ENCODE measurements at regions not wholly inside any gene's neighbourhood (a gene's known extent, or its start where the extent isn't known, plus 50 kb on each side); places are given as distances from the start of the nearest gene placed in this dataset.

DNA sequence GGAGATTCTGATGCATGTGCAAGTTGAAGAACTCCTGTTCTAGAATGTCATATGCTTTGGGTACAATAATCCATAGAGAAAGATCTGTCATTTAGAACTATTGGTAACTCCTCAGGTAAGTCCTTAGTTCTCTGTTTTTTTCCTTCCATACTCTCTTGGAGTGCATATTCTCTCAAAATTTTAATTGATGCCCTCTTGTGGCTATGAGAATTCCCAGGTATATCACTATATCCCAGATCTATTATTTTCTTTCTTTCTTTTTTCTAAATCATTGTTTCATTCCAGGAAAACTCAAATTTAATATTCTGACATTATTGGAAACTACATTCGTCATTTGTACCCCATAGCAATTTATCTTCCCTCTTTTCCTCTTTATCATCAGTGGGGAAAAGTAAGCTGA is 485.4 kb downstream of the KLF5 start:
- Histone ChIP-seq H3K4me1 (ENCODE audit: control insufficient read depth, insufficient read depth, low read length) (no peaks in the 10 kb centered on the region), H3K36me3 (ENCODE audit: control insufficient read depth in 2 of 2, insufficient read depth in 1 of 2, low read length in 2 of 2) (no peaks in the 10 kb centered on the region), H3K27ac (ENCODE audit: extremely low read depth, low read depth, low read length) (no peak overlapping the region), H3K9me3 (ENCODE audit: control insufficient read depth, insufficient read depth, low read depth, low read length) (no peaks in the 10 kb centered on the region), H3K4me3 (ENCODE audit: low read depth, low read length) (no peak overlapping the region)
- ChIA-PET POLR2A (no interaction called here), CTCF (interaction anchor here (0.7 kb wide), 1 partner anchor 1087 kb away, joined by 7 read pairs; no protein-coding TSS in a partner anchor)
- TF ChIP-seq ZNF174 (tag by site-specific recombination; IDR thresholded peaks at IDR 0.05) = no peak
- TF ChIP-seq ZNF521 (tag by site-specific recombination; IDR thresholded peaks at IDR 0.05) = no peak
- TF ChIP-seq ZNF37A (tag by site-specific recombination; IDR thresholded peaks at IDR 0.05) = no peak
- TF ChIP-seq ZNF654 (tag by site-specific recombination; IDR thresholded peaks at IDR 0.05; ENCODE audit: low read depth) = no peak
- no peak for TF ChIP-seq HOXC10 (CRISPR knock-in tag; IDR thresholded peaks at IDR 0.05)
- no peak for TF ChIP-seq ZNF140 (tag by site-specific recombination; IDR thresholded peaks at IDR 0.05)
- TF ChIP-seq, protein P1, sequence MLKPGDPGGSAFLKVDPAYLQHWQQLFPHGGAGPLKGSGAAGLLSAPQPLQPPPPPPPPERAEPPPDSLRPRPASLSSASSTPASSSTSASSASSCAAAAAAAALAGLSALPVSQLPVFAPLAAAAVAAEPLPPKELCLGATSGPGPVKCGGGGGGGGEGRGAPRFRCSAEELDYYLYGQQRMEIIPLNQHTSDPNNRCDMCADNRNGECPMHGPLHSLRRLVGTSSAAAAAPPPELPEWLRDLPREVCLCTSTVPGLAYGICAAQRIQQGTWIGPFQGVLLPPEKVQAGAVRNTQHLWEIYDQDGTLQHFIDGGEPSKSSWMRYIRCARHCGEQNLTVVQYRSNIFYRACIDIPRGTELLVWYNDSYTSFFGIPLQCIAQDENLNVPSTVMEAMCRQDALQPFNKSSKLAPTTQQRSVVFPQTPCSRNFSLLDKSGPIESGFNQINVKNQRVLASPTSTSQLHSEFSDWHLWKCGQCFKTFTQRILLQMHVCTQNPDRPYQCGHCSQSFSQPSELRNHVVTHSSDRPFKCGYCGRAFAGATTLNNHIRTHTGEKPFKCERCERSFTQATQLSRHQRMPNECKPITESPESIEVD (tag by site-specific recombination; IDR thresholded peaks at IDR 0.05) = no peak
- no peak for TF ChIP-seq SCRT2 (tag by site-specific recombination; IDR thresholded peaks at IDR 0.05)
- TF ChIP-seq BCL11B (tag by site-specific recombination; IDR thresholded peaks at IDR 0.05; ENCODE audit: low read depth) = no peak
- TF ChIP-seq ZNF747 (tag by site-specific recombination; IDR thresholded peaks at IDR 0.05) = no peak
- no peak for TF ChIP-seq IKZF3 (tag by site-specific recombination; IDR thresholded peaks at IDR 0.05)
- no peak for TF ChIP-seq SETDB1 (IDR thresholded peaks at IDR 0.05; ENCODE audit: insufficient read length, low read length)
- no peak for TF ChIP-seq TCF7L2 (IDR thresholded peaks at IDR 0.05; ENCODE audit: borderline replicate concordance, low read depth, low read length)
- no peak for TF ChIP-seq WT1 (tag by site-specific recombination; IDR thresholded peaks at IDR 0.05)
- TF ChIP-seq, protein P2, sequence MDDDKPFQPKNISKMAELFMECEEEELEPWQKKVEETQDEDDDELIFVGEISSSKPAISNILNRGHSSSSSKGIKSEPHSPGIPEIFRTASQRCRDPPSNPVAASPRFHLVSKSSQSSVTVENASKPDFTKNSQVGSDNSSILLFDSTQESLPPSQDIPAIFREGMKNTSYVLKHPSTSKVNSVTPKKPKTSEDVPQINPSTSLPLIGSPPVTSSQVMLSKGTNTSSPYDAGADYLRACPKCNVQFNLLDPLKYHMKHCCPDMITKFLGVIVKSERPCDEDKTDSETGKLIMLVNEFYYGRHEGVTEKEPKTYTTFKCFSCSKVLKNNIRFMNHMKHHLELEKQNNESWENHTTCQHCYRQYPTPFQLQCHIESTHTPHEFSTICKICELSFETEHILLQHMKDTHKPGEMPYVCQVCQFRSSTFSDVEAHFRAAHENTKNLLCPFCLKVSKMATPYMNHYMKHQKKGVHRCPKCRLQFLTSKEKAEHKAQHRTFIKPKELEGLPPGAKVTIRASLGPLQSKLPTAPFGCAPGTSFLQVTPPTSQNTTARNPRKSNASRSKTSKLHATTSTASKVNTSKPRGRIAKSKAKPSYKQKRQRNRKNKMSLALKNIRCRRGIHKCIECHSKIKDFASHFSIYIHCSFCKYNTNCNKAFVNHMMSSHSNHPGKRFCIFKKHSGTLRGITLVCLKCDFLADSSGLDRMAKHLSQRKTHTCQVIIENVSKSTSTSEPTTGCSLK (tag by site-specific recombination; IDR thresholded peaks at IDR 0.05) = no peak
- TF ChIP-seq, protein P3, sequence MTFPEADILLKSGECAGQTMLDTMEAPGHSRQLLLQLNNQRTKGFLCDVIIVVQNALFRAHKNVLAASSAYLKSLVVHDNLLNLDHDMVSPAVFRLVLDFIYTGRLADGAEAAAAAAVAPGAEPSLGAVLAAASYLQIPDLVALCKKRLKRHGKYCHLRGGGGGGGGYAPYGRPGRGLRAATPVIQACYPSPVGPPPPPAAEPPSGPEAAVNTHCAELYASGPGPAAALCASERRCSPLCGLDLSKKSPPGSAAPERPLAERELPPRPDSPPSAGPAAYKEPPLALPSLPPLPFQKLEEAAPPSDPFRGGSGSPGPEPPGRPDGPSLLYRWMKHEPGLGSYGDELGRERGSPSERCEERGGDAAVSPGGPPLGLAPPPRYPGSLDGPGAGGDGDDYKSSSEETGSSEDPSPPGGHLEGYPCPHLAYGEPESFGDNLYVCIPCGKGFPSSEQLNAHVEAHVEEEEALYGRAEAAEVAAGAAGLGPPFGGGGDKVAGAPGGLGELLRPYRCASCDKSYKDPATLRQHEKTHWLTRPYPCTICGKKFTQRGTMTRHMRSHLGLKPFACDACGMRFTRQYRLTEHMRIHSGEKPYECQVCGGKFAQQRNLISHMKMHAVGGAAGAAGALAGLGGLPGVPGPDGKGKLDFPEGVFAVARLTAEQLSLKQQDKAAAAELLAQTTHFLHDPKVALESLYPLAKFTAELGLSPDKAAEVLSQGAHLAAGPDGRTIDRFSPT (tag by site-specific recombination; IDR thresholded peaks at IDR 0.05) = no peak
- no peak for TF ChIP-seq ZNF510 (tag by site-specific recombination; IDR thresholded peaks at IDR 0.05; ENCODE audit: insufficient replicate concordance)
- TF ChIP-seq, protein P4, sequence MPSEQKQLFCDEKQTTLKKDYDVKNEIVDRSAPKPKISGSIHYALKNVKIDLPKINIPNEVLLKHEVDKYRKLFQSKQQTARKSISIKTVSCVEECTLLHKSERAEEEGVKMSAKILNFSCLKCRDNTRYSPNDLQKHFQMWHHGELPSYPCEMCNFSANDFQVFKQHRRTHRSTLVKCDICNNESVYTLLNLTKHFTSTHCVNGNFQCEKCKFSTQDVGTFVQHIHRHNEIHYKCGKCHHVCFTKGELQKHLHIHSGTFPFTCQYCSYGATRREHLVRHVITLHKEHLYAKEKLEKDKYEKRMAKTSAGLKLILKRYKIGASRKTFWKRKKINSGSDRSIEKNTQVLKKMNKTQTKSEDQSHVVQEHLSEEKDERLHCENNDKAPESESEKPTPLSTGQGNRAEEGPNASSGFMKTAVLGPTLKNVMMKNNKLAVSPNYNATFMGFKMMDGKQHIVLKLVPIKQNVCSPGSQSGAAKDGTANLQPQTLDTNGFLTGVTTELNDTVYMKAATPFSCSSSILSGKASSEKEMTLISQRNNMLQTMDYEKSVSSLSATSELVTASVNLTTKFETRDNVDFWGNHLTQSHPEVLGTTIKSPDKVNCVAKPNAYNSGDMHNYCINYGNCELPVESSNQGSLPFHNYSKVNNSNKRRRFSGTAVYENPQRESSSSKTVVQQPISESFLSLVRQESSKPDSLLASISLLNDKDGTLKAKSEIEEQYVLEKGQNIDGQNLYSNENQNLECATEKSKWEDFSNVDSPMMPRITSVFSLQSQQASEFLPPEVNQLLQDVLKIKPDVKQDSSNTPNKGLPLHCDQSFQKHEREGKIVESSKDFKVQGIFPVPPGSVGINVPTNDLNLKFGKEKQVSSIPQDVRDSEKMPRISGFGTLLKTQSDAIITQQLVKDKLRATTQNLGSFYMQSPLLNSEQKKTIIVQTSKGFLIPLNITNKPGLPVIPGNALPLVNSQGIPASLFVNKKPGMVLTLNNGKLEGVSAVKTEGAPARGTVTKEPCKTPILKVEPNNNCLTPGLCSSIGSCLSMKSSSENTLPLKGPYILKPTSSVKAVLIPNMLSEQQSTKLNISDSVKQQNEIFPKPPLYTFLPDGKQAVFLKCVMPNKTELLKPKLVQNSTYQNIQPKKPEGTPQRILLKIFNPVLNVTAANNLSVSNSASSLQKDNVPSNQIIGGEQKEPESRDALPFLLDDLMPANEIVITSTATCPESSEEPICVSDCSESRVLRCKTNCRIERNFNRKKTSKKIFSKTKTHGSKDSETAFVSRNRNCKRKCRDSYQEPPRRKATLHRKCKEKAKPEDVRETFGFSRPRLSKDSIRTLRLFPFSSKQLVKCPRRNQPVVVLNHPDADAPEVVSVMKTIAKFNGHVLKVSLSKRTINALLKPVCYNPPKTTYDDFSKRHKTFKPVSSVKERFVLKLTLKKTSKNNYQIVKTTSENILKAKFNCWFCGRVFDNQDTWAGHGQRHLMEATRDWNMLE (tag by site-specific recombination; conservative IDR thresholded peaks at IDR 0.05; ENCODE audit: low read depth) = no peak
- no peak for TF ChIP-seq ZNF837 (tag by site-specific recombination; IDR thresholded peaks at IDR 0.05)

Data from HEK293 (cell line).